Fibroblast of pulmonary artery (primary cell): ENCODE measurements at regions not wholly inside any gene's neighbourhood (a gene's known extent, or its start where the extent isn't known, plus 50 kb on each side); places are given as distances from the start of the nearest gene placed in this dataset.
"Not testable (repeated sequence)": the region's sequence is repeated elsewhere in the genome, so short reads cannot be mapped to it uniquely, and the experiment has no call there.

Source experiments
- DNase-seq: peaks from one replicate; pipeline ENCODE4 v3.0.0-alpha.2; 2010; ENCODE audit warnings: low read depth
- H3K4me3 ChIP-seq: replicated peaks from 2 replicates; pipeline ENCODE4 v1.5.1; 2011; ENCODE audit warnings: low read depth, mild to moderate bottlenecking, control low read depth, low read length, moderate library complexity
- TF ChIP-seq, protein P1 (sequence below): IDR thresholded peaks from 2 replicates; pipeline ENCODE4 v1.5.1; 2011; ENCODE audit warnings: mild to moderate bottlenecking, control low read depth, low read length, inconsistent platforms; ENCODE audit errors: missing control alignments

DNA sequence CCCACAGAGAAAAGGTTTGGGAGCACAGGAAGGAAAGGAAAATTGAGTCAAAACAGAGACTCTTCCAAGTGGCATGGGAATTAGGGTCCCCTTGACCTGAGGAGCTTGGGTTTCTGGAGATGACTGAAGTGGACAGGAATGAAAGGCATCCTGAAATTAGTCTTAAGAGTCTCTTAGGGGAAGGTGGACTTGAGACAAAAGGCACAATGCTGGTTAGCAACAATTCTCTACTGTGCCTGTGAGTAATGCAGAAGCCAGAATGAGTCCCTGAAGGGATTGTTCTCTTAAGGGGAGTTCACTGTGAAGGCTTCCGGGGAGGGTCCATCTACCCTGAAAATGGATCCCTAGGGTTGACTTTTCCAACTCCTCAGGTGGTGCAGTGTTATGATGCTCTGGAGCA lies 58.4 kb upstream of the FOXE1 start:
- DNase-seq = no peak
- no peak overlapping the region for H3K4me3 ChIP-seq
- TF ChIP-seq, protein P1, sequence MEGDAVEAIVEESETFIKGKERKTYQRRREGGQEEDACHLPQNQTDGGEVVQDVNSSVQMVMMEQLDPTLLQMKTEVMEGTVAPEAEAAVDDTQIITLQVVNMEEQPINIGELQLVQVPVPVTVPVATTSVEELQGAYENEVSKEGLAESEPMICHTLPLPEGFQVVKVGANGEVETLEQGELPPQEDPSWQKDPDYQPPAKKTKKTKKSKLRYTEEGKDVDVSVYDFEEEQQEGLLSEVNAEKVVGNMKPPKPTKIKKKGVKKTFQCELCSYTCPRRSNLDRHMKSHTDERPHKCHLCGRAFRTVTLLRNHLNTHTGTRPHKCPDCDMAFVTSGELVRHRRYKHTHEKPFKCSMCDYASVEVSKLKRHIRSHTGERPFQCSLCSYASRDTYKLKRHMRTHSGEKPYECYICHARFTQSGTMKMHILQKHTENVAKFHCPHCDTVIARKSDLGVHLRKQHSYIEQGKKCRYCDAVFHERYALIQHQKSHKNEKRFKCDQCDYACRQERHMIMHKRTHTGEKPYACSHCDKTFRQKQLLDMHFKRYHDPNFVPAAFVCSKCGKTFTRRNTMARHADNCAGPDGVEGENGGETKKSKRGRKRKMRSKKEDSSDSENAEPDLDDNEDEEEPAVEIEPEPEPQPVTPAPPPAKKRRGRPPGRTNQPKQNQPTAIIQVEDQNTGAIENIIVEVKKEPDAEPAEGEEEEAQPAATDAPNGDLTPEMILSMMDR = no peak

DNA sequence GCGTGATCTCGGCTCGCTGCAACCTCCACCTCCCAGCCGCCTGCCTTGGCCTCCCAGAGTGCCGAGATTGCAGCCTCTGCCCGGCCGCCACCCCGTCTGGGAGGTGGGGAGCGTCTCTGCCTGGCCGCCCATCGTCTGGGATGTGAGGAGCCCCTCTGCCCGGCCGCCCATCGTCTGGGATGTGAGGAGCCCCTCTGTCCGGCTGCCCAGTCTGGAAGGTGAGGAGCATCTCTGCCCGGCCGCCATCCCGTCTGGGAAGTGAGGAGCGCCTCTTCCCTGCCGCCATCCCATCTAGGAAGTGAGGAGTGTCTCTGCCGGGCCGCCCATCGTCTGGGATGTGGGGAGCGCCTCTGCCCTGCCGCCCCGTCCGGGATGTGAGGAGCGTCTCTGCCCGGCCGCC lies 56.9 kb upstream of the FOXE1 start:
- H3K4me3 ChIP-seq, DNase-seq: not testable (repeated sequence)

DNA sequence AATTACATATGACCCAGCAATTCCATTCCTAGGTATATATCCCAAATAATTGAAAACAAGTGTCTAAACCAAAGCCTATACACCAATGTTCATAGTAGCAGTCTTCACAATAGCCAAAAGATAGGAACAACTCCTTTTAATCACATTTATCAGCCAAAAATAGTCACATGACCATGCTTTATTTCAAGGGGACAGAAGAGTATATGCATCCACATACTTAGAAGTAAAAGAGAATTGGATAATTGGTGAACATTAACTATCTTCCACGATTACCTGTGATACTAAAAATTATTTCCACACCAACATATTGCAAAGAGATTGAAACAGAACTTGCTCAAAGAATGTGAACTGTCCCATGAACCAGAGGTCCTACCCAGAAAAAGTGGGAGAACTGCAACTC lies 51.8 kb upstream of the FOXE1 start:
- no peak overlapping the region for H3K4me3 ChIP-seq
- no peak for DNase-seq
- TF ChIP-seq, protein P1 = no peak

DNA sequence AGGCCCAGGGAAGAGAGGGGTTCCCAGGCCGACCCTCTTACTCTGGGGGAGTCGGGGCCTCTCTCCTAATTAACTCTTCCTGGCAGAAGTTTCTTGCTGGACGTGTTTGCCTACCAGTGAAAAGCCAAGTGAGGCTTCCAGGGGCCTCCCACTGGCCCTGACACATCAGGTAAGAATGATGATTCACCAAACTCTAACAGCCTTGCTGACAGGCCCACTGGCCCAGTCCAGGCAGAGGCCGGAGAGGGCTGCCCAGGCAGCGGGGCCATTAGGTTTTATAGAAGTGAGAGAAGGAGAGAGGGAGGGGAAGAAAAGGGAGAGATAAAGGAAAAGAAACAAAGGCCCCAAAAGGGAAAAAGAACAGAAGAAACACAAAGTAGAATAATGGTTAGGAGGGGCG lies 50.8 kb upstream of the FOXE1 start:
- TF ChIP-seq, protein P1 = no peak
- peak; percentile 33 for DNase-seq
- no peak overlapping the region for H3K4me3 ChIP-seq

DNA sequence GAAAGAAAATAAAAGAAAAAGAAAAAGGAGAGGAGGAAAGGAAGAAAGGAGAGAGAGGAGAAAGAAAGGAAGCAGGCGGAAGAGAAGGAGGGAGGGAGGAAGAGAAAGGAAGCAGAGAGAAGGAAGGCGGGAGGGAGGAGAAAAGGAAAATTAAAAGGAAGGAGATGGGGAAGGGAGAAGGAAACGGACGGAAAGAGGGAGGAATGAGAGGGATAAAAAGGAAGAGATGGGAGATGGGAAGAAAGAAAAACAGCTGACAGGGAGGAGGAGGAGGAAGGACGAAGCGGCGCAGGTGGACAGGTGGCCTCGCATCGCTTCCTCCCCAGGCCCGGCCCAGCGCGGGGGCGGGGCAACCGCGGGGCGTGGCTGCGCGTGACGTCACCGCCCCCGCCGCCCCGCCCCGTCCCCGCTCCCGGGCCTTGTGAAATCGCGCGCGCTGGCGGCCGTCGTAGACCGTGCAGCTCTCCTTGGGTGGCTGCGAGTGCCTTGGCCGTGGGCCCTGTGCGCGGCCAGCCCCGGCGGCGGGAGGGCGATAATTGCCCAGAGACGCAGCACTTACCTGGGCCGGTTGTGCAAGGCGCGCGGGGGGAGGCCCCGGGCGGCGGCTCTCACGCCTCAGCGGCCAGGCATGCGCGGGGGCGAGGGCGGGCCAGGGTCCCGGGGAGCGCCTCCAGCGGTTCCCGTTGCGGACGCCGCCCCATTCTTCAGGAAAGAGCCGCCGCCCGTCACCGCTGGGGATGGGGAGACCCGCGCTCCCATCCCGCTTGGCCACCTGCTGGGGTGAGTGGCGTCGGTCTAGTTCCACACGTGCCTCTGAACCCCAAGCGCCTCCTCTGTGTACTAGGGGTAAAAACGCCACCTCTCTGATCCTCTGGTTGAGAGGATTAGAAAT lies 49.6 kb upstream of the FOXE1 start:
- TF ChIP-seq, protein P1 = no peak
- H3K4me3 ChIP-seq = peak overlapping the region; percentile 39
- DNase-seq = peak; percentile 49
